ENCODE measurements at regions not wholly inside any gene's neighbourhood (a gene's known extent, or its start where the extent isn't known, plus 50 kb on each side); places are given as distances from the start of the nearest gene placed in this dataset.

DNA sequence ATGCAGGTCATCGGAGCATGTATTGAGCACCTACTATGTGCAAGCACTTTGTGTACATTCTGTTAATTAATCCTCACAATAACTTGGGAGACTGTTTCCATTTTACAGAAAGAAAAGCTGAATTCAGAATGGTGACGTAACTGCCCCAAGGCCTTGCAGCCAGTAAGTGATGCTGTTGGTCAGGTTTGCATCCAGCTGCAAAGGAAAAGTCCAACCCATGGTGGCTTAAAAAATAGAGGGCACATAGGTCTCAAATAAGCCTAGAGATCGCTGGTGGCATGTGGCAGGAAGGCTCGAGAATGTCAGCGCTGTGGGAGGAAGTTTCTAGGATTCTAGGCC, 83.8 kb upstream of the CHST15 start:
- Histone ChIP-seq H3K36me3 (ENCODE audit: control insufficient read depth in 2 of 2, extremely low read depth in 1 of 2, insufficient read depth in 2 of 2, low read length in 2 of 2) (no peaks in the 10 kb centered on the region), H3K27ac (ENCODE audit: control insufficient read depth, insufficient read depth, low read length) (no peak overlapping the region), H3K4me1 (ENCODE audit: control insufficient read depth, extremely low read depth, insufficient read depth, low read length) (peaks cover 9% of the 10 kb centered on the region), H3K27me3 (ENCODE audit: control insufficient read depth, extremely low read depth, insufficient read depth, low read length) (no peaks in the 10 kb centered on the region), H3K79me2 (ENCODE audit: control insufficient read depth, insufficient read depth, low read length) (no peaks in the 10 kb centered on the region), H3K4me2 (ENCODE audit: control insufficient read depth, extremely low read depth, insufficient read depth, low read depth, low read length) (no peak overlapping the region), H4K20me1 (ENCODE audit: control insufficient read depth, extremely low read depth, insufficient read depth, low read length) (no peaks in the 10 kb centered on the region), H3K9ac (ENCODE audit: control insufficient read depth, extremely low read depth, insufficient read depth, low read length) (no peak overlapping the region), H2AFZ (ENCODE audit: control insufficient read depth, low read length) (no peak overlapping the region), H3K9me3 (ENCODE audit: control insufficient read depth, low read depth, low read length) (no peaks in the 10 kb centered on the region), H3K4me3 (ENCODE audit: control insufficient read depth in 2 of 3, extremely low read depth in 1 of 3, insufficient read depth in 2 of 3, low read depth in 1 of 3, low read length in 3 of 3) (no peak overlapping the region), H3K9me1 (ENCODE audit: control insufficient read depth, extremely low read depth, insufficient read depth, low read length) (no peaks in the 10 kb centered on the region)
- no peak for TF ChIP-seq EZH2 (IDR thresholded peaks at IDR 0.05; ENCODE audit: low read length)
- TF ChIP-seq, protein P1, sequence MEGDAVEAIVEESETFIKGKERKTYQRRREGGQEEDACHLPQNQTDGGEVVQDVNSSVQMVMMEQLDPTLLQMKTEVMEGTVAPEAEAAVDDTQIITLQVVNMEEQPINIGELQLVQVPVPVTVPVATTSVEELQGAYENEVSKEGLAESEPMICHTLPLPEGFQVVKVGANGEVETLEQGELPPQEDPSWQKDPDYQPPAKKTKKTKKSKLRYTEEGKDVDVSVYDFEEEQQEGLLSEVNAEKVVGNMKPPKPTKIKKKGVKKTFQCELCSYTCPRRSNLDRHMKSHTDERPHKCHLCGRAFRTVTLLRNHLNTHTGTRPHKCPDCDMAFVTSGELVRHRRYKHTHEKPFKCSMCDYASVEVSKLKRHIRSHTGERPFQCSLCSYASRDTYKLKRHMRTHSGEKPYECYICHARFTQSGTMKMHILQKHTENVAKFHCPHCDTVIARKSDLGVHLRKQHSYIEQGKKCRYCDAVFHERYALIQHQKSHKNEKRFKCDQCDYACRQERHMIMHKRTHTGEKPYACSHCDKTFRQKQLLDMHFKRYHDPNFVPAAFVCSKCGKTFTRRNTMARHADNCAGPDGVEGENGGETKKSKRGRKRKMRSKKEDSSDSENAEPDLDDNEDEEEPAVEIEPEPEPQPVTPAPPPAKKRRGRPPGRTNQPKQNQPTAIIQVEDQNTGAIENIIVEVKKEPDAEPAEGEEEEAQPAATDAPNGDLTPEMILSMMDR (optimal IDR thresholded peaks at IDR 0.05 in 1 of 3, IDR thresholded peaks at IDR 0.05 in 1 of 3, conservative IDR thresholded peaks at IDR 0.05 in 1 of 3; ENCODE audit: extremely low read depth in 1 of 3, insufficient read depth in 2 of 3, low read length in 3 of 3), result no peak
- no peak for DNase-seq (ENCODE audit: low read depth, low spot score)
- dilution Hi-C loops (cut with MboI; ENCODE audit: extremely low pct_ligation_motif_present, low sequenced_read_pairs), result no loop called here
- no peak for FAIRE-seq

DNA sequence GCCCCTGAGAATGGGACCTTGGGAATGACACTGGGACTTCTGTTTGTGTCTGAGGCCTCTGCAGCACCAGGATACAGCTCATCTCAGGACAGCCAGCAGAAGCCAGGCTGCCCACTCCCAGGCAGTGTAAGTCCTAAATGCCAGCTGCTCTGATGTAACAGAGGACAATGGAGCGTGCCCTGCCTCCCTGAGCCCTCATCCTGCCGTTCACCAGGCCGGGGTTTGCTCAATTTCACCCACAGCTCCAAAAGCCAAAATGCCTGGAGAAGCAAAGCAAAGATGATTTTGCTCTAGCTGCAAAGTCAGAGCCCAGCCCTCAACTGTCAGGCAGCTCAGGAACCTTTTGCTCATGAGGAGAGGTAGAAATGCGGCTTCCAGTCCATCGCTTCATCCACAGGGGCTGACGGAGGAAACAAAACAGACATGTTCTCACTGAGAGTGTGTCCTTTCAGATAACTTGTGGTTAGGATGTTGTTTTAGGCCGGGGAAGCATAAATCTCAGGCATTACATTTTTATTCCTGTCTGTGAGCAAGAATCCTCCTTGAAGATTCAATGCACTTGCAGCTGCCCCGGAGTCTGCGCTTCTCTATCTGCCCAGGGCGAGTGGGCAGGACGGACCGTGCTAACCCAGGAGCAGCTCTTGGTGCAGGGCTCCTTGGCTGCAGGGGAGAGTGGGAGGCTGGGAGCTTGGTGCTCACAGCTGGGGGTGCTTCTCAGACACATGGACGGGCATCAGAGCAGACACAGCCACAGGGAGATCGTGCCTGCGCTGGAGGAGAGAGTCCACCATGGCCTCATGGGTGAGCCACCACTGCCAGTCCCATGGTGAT, 83.2 kb upstream of the CHST15 start:
- Histone ChIP-seq H2AFZ (ENCODE audit: control insufficient read depth, low read length) (no peak overlapping the region), H3K36me3 (ENCODE audit: control insufficient read depth in 2 of 2, extremely low read depth in 1 of 2, insufficient read depth in 2 of 2, low read length in 2 of 2) (no peaks in the 10 kb centered on the region), H3K9me1 (ENCODE audit: control insufficient read depth, extremely low read depth, insufficient read depth, low read length) (no peaks in the 10 kb centered on the region), H3K4me1 (ENCODE audit: control insufficient read depth, extremely low read depth, insufficient read depth, low read length) (peaks cover 9% of the 10 kb centered on the region), H4K20me1 (ENCODE audit: control insufficient read depth, extremely low read depth, insufficient read depth, low read length) (no peaks in the 10 kb centered on the region), H3K9ac (ENCODE audit: control insufficient read depth, extremely low read depth, insufficient read depth, low read length) (no peak overlapping the region), H3K27me3 (ENCODE audit: control insufficient read depth, extremely low read depth, insufficient read depth, low read length) (no peaks in the 10 kb centered on the region), H3K27ac (ENCODE audit: control insufficient read depth, insufficient read depth, low read length) (no peak overlapping the region), H3K4me3 (ENCODE audit: control insufficient read depth in 2 of 3, extremely low read depth in 1 of 3, insufficient read depth in 2 of 3, low read depth in 1 of 3, low read length in 3 of 3) (no peak overlapping the region), H3K79me2 (ENCODE audit: control insufficient read depth, insufficient read depth, low read length) (no peaks in the 10 kb centered on the region), H3K4me2 (ENCODE audit: control insufficient read depth, extremely low read depth, insufficient read depth, low read depth, low read length) (no peak overlapping the region), H3K9me3 (ENCODE audit: control insufficient read depth, low read depth, low read length) (no peaks in the 10 kb centered on the region)
- FAIRE-seq, result no peak
- dilution Hi-C loops (cut with MboI; ENCODE audit: extremely low pct_ligation_motif_present, low sequenced_read_pairs), result no loop called here
- DNase-seq (ENCODE audit: low read depth, low spot score), result no peak
- TF ChIP-seq, protein P1 (optimal IDR thresholded peaks at IDR 0.05 in 1 of 3, IDR thresholded peaks at IDR 0.05 in 1 of 3, conservative IDR thresholded peaks at IDR 0.05 in 1 of 3; ENCODE audit: extremely low read depth in 1 of 3, insufficient read depth in 2 of 3, low read length in 3 of 3), result no peak
- no peak for TF ChIP-seq EZH2 (IDR thresholded peaks at IDR 0.05; ENCODE audit: low read length)
